HL-60 (cell line): ENCODE measurements at regions not wholly inside any gene's neighbourhood (a gene's known extent, or its start where the extent isn't known, plus 50 kb on each side); places are given as distances from the start of the nearest gene placed in this dataset.

ENCODE experiments used
- DNase-seq, 2 experiments: peaks; one replicate each; pipeline ENCODE4 v3.0.0-alpha.2; 2010 to 2020; ENCODE audit warnings: low read depth in 1 of 2, low spot score in 1 of 2
- H3K27ac ChIP-seq: fragments of 250-450 bp; sonication (Bioruptor Pico); replicated peaks from 2 replicates; pipeline ENCODE4 v1.5.1; 2020; ENCODE audit warnings: mild to moderate bottlenecking, moderate library complexity
- H3K27me3 ChIP-seq: fragments of 250-450 bp; sonication (Bioruptor Pico); 2 replicates; pipeline ENCODE4 v1.5.1; 2021; ENCODE audit warnings: mild to moderate bottlenecking, moderate library complexity; ENCODE audit not compliant: insufficient read depth, poor library complexity, severe bottlenecking
- H3K4me3 ChIP-seq: replicated peaks from 2 replicates; pipeline ENCODE4 v1.5.1; 2011; ENCODE audit warnings: mild to moderate bottlenecking, control low read depth, low read length; ENCODE audit not compliant: insufficient read depth
- GABPA ChIP-seq: IDR thresholded peaks from 2 replicates; pipeline ENCODE4 v1.6.1; 2012; ENCODE audit warnings: low read depth
- POLR2AphosphoS5 ChIP-seq: IDR thresholded peaks from 2 replicates; pipeline ENCODE4 v1.6.1; 2012; ENCODE audit warnings: low read depth
- SPI1 ChIP-seq: IDR thresholded peaks from 2 replicates; pipeline ENCODE4 v1.6.1; 2012; ENCODE audit warnings: low read depth, mild to moderate bottlenecking, borderline replicate concordance
- TF ChIP-seq, protein P1 (sequence below): IDR thresholded peaks from 2 replicates; pipeline ENCODE4 v1.6.1; 2012; ENCODE audit warnings: low read depth; ENCODE audit not compliant: insufficient replicate concordance
- TF ChIP-seq, protein P2 (sequence below): IDR thresholded peaks from one replicate; pipeline ENCODE4 v1.5.1; 2011; ENCODE audit warnings: low read length, control low read depth, inconsistent platforms; ENCODE audit not compliant: insufficient read depth

DNA sequence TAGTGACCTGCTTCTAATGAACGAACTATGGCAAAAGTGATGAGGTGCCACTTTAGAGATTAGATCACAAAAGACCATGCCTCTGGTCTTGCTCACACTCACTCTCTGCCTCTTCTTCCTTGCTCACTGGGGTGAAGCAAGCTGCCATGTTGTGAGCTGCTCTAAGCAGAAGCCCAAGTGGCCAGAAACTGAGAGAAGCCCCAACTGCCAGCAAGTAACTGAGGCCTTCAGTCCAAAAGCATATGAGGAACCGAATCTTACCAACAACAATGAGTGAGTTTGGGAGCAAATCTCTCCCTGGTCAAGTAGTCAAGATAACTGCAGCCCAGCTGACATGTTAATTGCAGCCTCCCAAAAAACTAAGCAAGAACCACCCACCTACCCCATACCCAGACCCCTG is 126.0 kb upstream of the ACO1 start:
- no peaks in the 10 kb centered on the region for H3K27me3 ChIP-seq
- no peak for DNase-seq
- TF ChIP-seq POLR2AphosphoS5 (no peak), SPI1 (no peak), GABPA (no peak)
- TF ChIP-seq, protein P1, sequence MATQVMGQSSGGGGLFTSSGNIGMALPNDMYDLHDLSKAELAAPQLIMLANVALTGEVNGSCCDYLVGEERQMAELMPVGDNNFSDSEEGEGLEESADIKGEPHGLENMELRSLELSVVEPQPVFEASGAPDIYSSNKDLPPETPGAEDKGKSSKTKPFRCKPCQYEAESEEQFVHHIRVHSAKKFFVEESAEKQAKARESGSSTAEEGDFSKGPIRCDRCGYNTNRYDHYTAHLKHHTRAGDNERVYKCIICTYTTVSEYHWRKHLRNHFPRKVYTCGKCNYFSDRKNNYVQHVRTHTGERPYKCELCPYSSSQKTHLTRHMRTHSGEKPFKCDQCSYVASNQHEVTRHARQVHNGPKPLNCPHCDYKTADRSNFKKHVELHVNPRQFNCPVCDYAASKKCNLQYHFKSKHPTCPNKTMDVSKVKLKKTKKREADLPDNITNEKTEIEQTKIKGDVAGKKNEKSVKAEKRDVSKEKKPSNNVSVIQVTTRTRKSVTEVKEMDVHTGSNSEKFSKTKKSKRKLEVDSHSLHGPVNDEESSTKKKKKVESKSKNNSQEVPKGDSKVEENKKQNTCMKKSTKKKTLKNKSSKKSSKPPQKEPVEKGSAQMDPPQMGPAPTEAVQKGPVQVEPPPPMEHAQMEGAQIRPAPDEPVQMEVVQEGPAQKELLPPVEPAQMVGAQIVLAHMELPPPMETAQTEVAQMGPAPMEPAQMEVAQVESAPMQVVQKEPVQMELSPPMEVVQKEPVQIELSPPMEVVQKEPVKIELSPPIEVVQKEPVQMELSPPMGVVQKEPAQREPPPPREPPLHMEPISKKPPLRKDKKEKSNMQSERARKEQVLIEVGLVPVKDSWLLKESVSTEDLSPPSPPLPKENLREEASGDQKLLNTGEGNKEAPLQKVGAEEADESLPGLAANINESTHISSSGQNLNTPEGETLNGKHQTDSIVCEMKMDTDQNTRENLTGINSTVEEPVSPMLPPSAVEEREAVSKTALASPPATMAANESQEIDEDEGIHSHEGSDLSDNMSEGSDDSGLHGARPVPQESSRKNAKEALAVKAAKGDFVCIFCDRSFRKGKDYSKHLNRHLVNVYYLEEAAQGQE = no peak
- TF ChIP-seq, protein P2, sequence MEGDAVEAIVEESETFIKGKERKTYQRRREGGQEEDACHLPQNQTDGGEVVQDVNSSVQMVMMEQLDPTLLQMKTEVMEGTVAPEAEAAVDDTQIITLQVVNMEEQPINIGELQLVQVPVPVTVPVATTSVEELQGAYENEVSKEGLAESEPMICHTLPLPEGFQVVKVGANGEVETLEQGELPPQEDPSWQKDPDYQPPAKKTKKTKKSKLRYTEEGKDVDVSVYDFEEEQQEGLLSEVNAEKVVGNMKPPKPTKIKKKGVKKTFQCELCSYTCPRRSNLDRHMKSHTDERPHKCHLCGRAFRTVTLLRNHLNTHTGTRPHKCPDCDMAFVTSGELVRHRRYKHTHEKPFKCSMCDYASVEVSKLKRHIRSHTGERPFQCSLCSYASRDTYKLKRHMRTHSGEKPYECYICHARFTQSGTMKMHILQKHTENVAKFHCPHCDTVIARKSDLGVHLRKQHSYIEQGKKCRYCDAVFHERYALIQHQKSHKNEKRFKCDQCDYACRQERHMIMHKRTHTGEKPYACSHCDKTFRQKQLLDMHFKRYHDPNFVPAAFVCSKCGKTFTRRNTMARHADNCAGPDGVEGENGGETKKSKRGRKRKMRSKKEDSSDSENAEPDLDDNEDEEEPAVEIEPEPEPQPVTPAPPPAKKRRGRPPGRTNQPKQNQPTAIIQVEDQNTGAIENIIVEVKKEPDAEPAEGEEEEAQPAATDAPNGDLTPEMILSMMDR = no peak
- no peak overlapping the region for H3K4me3 ChIP-seq
- H3K27ac ChIP-seq = no peak overlapping the region

DNA sequence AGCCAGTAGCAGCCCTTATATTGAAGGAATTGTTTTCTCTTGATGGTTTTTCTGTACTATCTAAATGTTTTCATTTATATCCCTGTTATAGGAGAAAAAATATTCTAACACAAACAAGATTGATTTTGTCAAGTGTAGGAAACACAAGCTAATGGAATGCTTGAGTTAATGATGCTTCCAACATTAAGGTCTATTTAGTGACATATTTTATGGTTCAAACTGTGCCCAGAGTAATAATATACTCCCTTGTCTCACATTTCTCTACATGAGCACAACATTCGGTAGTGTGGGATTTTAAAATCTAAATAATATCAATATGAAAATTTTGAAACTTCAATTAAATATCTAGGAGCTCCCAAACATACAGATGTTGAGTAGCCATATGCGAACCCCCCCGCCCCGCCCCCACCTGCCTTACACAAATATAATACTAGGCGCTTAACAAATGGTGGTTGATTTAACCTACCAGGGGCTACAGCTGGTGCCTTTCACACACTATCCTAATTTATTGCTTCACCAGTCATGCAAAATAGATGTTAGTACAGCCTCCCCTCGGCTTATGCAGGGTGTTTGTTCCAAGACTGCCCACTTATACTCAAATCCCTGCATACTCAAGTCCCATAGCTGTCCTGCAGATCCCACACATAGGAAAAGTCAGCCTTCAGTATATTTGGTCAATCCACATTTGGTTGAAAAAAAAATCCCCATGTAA is 124.1 kb upstream of the ACO1 start:
- Histone ChIP-seq H3K4me3 (no peak overlapping the region), H3K27me3 (no peaks in the 10 kb centered on the region), H3K27ac (no peak overlapping the region)
- DNase-seq = no peak
- TF ChIP-seq, protein P2 = no peak
- TF ChIP-seq, protein P1 = no peak
- no peak for TF ChIP-seq SPI1
- TF ChIP-seq POLR2AphosphoS5 = no peak
- no peak for TF ChIP-seq GABPA

DNA sequence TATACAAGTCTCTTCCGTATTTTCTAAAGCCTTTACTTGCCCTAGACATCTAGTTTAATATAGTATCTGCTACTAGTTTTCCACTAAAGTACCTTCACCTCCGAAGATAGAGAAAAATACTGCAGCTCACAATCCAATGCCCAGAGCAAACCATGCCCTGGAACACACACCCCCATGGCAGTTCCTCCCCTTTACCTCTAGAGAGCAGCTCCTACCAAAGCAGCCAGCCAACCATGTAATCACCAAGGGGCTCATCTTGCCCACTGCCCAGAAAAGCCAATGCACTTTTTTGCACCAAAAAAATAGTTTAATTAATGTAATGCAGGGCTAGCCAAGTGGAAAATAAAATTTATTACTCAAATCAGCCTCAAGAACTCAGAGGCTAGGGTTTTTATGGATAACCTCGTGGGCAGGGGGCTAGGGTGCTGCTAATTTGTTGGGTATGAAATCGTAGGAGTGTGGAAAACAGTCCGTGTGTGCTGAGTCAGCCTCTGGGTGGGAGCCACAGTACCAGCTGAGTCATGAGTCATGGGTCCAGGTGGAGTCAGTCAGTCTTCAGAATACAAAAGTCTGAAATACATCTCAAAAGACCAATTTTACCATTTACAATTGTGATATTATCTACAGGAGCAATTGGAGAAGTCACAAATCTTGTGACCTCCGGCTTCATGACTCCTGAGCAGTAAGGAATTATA is 120.1 kb upstream of the ACO1 start:
- Histone ChIP-seq H3K4me3 (no peak overlapping the region), H3K27me3 (no peaks in the 10 kb centered on the region), H3K27ac (no peak overlapping the region)
- TF ChIP-seq, protein P1 = no peak
- TF ChIP-seq GABPA (no peak), POLR2AphosphoS5 (no peak), SPI1 (no peak)
- TF ChIP-seq, protein P2 = no peak
- DNase-seq = no peak
